Adrenal gland (tissue), 9 donors: ENCODE measurements at regions not wholly inside any gene's neighbourhood (a gene's known extent, or its start where the extent isn't known, plus 50 kb on each side); places are given as distances from the start of the nearest gene placed in this dataset.

ENCODE experiments used
- DNase-seq, 7 donors: peaks; one replicate each; pipeline ENCODE4 v3.0.0-alpha.2; 2019 to 2020
- H3K27ac ChIP-seq, 5 donors: fragments of 200-600 bp; sonication (generic) in 4 of 5; 1 replicate in 3 of 5; 2 replicates in 2 of 5; pipeline versions ENCODE4 v1.5.1 to v1.8.0; 2016 to 2020; ENCODE audit warnings: mild to moderate bottlenecking in 1 of 5
- H3K27me3 ChIP-seq: fragments of 200-600 bp; 2 replicates; pipeline ENCODE4 v1.8.0; 2021
- H3K36me3 ChIP-seq, 2 donors: fragments of 200-600 bp; replicated peaks in 1 of 2; 1 replicate in 1 of 2; 2 replicates in 1 of 2; pipeline versions ENCODE4 v1.5.1 to v1.8.0; 2018 to 2022
- H3K4me1 ChIP-seq, 2 donors: fragments of 200-600 bp; replicated peaks in 1 of 2; 1 replicate in 1 of 2; 2 replicates in 1 of 2; pipeline versions ENCODE4 v1.5.1 to v1.8.0; 2018 to 2021
- H3K4me3 ChIP-seq, 4 donors: fragments of 200-600 bp; sonication (generic) in 3 of 4; one replicate each; pipeline ENCODE4 v1.5.1; 2016 to 2018
- H3K9me3 ChIP-seq, 3 donors: fragments of 200-600 bp; sonication (generic) in 1 of 3; replicated peaks in 1 of 3; 1 replicate in 2 of 3; 2 replicates in 1 of 3; pipeline versions ENCODE4 v1.5.1 to v1.8.0; 2016 to 2021
- POLR2A ChIP-seq, 2 donors: fragments of 450-650 bp; IDR thresholded peaks; one replicate each; pipeline ENCODE4 v1.6.1; 2017; ENCODE audit warnings: antibody characterized with exemption in 2 of 2, mild to moderate bottlenecking in 2 of 2, moderate library complexity in 1 of 2
- WGBS, 4 donors: extraction: QIAGEN DNeasy Blood & Tissue Kit in 2 of 4; methylation state at CpG; one replicate each; pipeline versions ENCODE4 v1.1.5 to v1.1.7; 2013 to 2017; 5-methylcytosine and 5-hydroxymethylcytosine counted together
- intact Hi-C, 2 donors: fragments of 100-400 bp; cut with DNase I; formaldehyde crosslinking; loops; one replicate each; pipeline versions ENCODE4 v1.14.1 to v1.15.0; 2022 to 2023
- TF ChIP-seq, protein P1 (sequence below), 6 experiments: fragments of 450-650 bp in 4 of 6; fragments of 200-600 bp in 2 of 6; sonication (generic) in 1 of 6; IDR thresholded peaks; 1 replicate in 5 of 6; 2 replicates in 1 of 6; pipeline versions ENCODE4 v1.5.1 to v1.8.0; 2016 to 2021; ENCODE audit warnings: antibody characterized with exemption in 6 of 6, mild to moderate bottlenecking in 2 of 6, moderate library complexity in 1 of 6
- donor health status: healthy with polysubstance abuse.
- donor health status: Bipolar disorder and iron deficiency.
- donor health status: DM: yes; HTN: yes; CAD: no.
- donor health status: DM: no; HTN: no; CAD: no.
- donor health status: DM: no; HTN: no; CAD: no.

DNA sequence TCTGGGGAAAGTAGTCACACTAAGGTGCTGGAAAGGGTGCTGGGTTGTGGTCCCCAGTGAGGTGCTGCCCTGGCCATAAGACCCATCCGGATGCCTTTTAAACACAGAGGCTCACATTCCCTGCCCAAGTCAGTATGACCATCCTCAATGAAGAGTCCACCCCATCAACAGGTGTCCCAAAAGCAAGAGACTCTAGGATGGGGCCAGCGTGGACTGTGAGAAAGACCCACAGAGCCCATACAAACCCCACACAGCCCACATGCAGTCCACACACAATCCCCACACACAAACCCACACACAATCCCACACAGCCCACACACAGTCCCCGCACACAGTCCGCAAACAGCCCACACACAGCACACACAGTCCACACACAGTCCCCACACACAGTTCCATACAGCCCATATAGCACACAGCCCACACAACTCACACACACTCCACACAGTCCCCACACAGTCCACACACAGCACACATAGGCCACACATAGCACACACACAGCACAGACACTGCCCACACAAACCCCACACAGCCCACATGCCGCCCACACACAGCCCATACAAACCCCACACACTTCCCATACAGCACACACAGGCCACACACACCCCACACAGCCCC is 241.4 kb upstream of the SALL3 start:
- H3K4me3 ChIP-seq, result no peak overlapping the region
- no peak overlapping the region for H3K27ac ChIP-seq
- WGBS, 4 donors, result 82 to 90% (median 88%) methylated on average over 5 of the region's 5 CpGs
- intact Hi-C loops, result no loop called here
- no peaks in the 10 kb centered on the region for H3K36me3 ChIP-seq
- no peaks in the 10 kb centered on the region for H3K27me3 ChIP-seq
- TF ChIP-seq, protein P1, sequence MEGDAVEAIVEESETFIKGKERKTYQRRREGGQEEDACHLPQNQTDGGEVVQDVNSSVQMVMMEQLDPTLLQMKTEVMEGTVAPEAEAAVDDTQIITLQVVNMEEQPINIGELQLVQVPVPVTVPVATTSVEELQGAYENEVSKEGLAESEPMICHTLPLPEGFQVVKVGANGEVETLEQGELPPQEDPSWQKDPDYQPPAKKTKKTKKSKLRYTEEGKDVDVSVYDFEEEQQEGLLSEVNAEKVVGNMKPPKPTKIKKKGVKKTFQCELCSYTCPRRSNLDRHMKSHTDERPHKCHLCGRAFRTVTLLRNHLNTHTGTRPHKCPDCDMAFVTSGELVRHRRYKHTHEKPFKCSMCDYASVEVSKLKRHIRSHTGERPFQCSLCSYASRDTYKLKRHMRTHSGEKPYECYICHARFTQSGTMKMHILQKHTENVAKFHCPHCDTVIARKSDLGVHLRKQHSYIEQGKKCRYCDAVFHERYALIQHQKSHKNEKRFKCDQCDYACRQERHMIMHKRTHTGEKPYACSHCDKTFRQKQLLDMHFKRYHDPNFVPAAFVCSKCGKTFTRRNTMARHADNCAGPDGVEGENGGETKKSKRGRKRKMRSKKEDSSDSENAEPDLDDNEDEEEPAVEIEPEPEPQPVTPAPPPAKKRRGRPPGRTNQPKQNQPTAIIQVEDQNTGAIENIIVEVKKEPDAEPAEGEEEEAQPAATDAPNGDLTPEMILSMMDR (IDR thresholded peaks at IDR 0.05), result no peak
- TF ChIP-seq POLR2A (IDR thresholded peaks at IDR 0.05), result no peak
- no peaks in the 10 kb centered on the region for H3K9me3 ChIP-seq
- H3K4me1 ChIP-seq, result no peaks in the 10 kb centered on the region
- DNase-seq, result peak in 1 of 7 donors; percentile 10

DNA sequence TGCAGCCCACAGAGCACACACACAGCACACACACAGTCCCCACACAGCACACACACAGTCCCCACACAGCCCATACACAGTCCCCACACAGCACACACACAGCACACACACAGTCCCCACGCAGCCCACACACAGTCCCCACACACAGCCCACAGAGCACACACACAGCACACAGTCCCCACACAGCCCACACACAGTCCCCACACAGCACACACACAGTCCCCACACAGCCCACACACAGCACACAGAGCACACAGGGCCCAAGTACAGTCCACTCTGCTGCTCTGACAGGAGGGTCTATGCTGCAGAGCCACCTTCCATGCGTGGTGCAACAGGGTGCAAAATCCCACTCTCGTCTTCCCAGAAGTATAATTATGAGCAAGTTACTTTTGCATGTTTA is 240.5 kb upstream of the SALL3 start:
- DNase-seq, result peak in 1 of 7 donors; percentile 13
- WGBS, 4 donors, result 73 to 95% (median 85%) methylated on average over 2 to 3 of the region's 3 CpGs

DNA sequence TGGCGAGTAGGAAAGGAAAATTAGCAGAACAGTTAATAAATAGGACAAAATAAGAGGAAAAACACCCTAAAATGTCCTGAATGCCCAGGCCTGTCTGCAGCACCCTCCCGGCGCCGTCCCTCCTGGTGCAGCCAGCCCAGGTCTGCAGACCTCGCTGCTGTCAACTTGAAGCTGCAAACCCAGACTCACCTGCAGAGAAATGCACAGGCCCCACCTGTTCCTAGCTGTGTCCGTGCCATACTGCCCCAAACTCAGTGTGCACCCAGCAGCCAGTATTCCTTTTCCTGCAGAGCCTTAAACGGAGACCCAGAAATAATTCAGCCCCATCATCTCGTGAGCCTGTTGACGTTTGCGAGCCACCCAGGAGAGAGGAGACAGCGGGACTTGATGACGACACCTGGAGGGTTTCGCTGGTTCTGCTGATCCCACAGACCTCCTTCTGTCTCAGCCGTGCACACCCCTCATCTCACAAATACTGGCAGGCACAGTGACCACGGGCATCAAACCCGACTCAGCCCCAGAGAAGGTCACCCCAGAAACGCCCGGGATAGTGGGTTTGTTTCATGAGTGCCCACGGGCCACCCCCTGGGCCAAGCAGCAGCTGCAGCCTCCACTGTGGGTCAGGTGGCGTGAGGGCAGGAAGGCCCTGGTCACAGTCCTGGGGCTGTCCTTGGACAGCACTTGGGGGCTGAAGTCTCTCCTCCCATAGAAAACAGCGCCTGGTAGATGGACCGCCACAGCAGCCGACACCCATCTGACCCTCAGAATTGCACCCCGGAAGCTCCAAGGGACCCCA is 239.5 kb upstream of the SALL3 start:
- 77 to 82% (median 79%) methylated on average over 21 to 24 of the region's 24 CpGs for WGBS, 4 donors
- DNase-seq, result peak in 1 of 7 donors; percentile 28

More for the DNA sequence above, 240.5 kb upstream of the SALL3 start:
- TF ChIP-seq, protein P1 (IDR thresholded peaks at IDR 0.05), result no peak
- TF ChIP-seq POLR2A (IDR thresholded peaks at IDR 0.05), result no peak
- H3K27ac ChIP-seq, result no peak overlapping the region
- H3K4me3 ChIP-seq, result no peak overlapping the region
- H3K4me1 ChIP-seq, result no peaks in the 10 kb centered on the region
- H3K36me3 ChIP-seq, result no peaks in the 10 kb centered on the region
- no peaks in the 10 kb centered on the region for H3K9me3 ChIP-seq
- H3K27me3 ChIP-seq, result no peaks in the 10 kb centered on the region
- intact Hi-C loops, result no loop called here

DNA sequence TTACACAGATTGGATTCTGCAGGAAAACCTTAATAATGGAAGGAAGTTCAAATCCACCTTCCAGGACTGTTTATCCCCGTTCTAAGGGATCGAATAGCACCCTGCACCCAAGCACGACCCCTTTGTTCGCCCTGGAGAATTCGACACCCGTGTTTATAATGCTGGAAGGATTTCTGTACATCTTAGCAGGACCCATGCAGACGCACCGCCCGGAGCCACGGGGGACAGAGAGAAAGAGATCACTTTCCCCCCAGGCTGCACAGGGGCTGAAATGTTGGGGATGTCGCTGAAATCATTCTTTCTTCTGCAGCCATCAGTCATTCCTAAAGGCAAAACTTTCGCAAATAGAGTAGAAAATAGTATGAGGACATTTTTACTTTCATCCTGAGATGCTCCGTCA is 238.7 kb upstream of the SALL3 start:
- Histone ChIP-seq H3K4me3 (no peak overlapping the region), H3K4me1 (no peaks in the 10 kb centered on the region), H3K27me3 (no peaks in the 10 kb centered on the region), H3K36me3 (no peaks in the 10 kb centered on the region), H3K9me3 (no peaks in the 10 kb centered on the region), H3K27ac (no peak overlapping the region)
- 72 to 78% (median 75%) methylated on average over 13 of the region's 13 CpGs for WGBS, 4 donors
- intact Hi-C loops, result no loop called here
- TF ChIP-seq, protein P1 (IDR thresholded peaks at IDR 0.05), result no peak
- TF ChIP-seq POLR2A (IDR thresholded peaks at IDR 0.05), result no peak
- DNase-seq, result peak in 1 of 7 donors; percentile 15

More for the DNA sequence above, 239.5 kb upstream of the SALL3 start:
- Histone ChIP-seq H3K4me1 (no peaks in the 10 kb centered on the region), H3K27ac (no peak overlapping the region), H3K27me3 (no peaks in the 10 kb centered on the region), H3K9me3 (no peaks in the 10 kb centered on the region), H3K4me3 (no peak overlapping the region), H3K36me3 (no peaks in the 10 kb centered on the region)
- TF ChIP-seq, protein P1 (IDR thresholded peaks at IDR 0.05), result no peak
- TF ChIP-seq POLR2A (IDR thresholded peaks at IDR 0.05), result no peak
- intact Hi-C loops, result no loop called here
